ENCODE measurements at regions not wholly inside any gene's neighbourhood (a gene's known extent, or its start where the extent isn't known, plus 50 kb on each side); places are given as distances from the start of the nearest gene placed in this dataset.

GRCh38 chrX:78378476-78379115 lies 51.2 kb upstream of the CYSLTR1 start:
- Histone ChIP-seq H3K4me3 (no peak overlapping the region), H3K4me1 (ENCODE audit: insufficient read depth) (no peaks in the 10 kb centered on the region), H2AFZ (no peak overlapping the region), H3K27me3 (replicated peaks; ENCODE audit: insufficient read depth) (no peaks in the 10 kb centered on the region), H3K36me3 (ENCODE audit: low read depth) (no peaks in the 10 kb centered on the region), H3K9ac (no peak overlapping the region), H3K27ac (no peak overlapping the region), H3K79me2 (ENCODE audit: insufficient read depth) (no peaks in the 10 kb centered on the region), H3K9me2 (ENCODE audit: insufficient read depth) (no peaks in the 10 kb centered on the region), H4K20me1 (ENCODE audit: insufficient read depth) (no peaks in the 10 kb centered on the region), H3K4me2 (ENCODE audit: unreplicated experiment) (no peak overlapping the region), H3K9me3 (ENCODE audit: low read depth) (no peaks in the 10 kb centered on the region), H3F3A (ENCODE audit: insufficient read depth) (no peaks in the 10 kb centered on the region)
- TF ChIP-seq EZH2 (IDR thresholded peaks at IDR 0.05; ENCODE audit: insufficient read depth, poor library complexity, severe bottlenecking) (no peak), EZH2phosphoT487 (IDR thresholded peaks at IDR 0.05; ENCODE audit: insufficient read depth, low read depth) (no peak)
- WGBS, 2 experiments (ENCODE audit: low coverage in 1 of 2, low lambda C conversion rate in 2 of 2, missing lambda C conversion rate in 2 of 2) = 16 to 25% methylated on average over 2 of the region's 2 CpGs
- in situ Hi-C loops (cut with MboI) = no loop called here
- no peak for DNase-seq

Measured in GM23248 (cell line).